Activated CD4-positive, alpha-beta memory T cell treated with anti-CD3 and anti-CD28 coated beads, Interleukin-2, amount 10 ng/mL, durations not matched to agents 7 days and 5 days (primary cell): ENCODE measurements at regions not wholly inside any gene's neighbourhood (a gene's known extent, or its start where the extent isn't known, plus 50 kb on each side); places are given as distances from the start of the nearest gene placed in this dataset.

Experiments
- CTCF ChIA-PET: fragments of 350-600 bp; sonication (Branson Sonifier 250); formaldehyde crosslinking; loops from one replicate; lab custom pipeline; 2021; ENCODE audit warnings: antibody characterized with exemption, inconsistent platforms; lab: Charles Lee
- POLR2A ChIA-PET: fragments of 350-600 bp; sonication (Branson Sonifier 250); formaldehyde crosslinking; loops from one replicate; lab custom pipeline; 2021; ENCODE audit warnings: antibody characterized with exemption; lab: Charles Lee
- DNase-seq: peaks from one replicate; pipeline ENCODE4 v3.0.0-alpha.2; 2020
- H3K27ac Mint-ChIP-seq: one replicate; pipeline ENCODE4 v1.8.0; 2021; ENCODE audit warnings: mild to moderate bottlenecking, mixed read lengths
- H3K27me3 Mint-ChIP-seq: one replicate; pipeline ENCODE4 v1.8.0; 2021; ENCODE audit warnings: mixed read lengths
- H3K36me3 Mint-ChIP-seq: one replicate; pipeline ENCODE4 v1.8.0; 2021; ENCODE audit warnings: low read depth, mixed read lengths
- H3K4me1 Mint-ChIP-seq: one replicate; pipeline ENCODE4 v1.8.0; 2021; ENCODE audit warnings: mixed read lengths
- H3K4me3 Mint-ChIP-seq: one replicate; pipeline ENCODE4 v1.8.0; 2021; ENCODE audit warnings: mild to moderate bottlenecking, mixed read lengths
- H3K9me3 Mint-ChIP-seq: one replicate; pipeline ENCODE4 v1.8.0; 2021; ENCODE audit warnings: mixed read lengths

- Mint-ChIP-seq H3K4me1 (no peaks in the 10 kb centered on the region), H3K9me3 (no peaks in the 10 kb centered on the region), H3K36me3 (no peaks in the 10 kb centered on the region), H3K4me3 (no peak overlapping the region), H3K27me3 (no peaks in the 10 kb centered on the region), H3K27ac (no peak overlapping the region)
- DNase-seq, result no peak
- CTCF ChIA-PET, result no interaction called here
- POLR2A ChIA-PET, result no interaction called here
These were observed 76.0 kb downstream of the ATPSCKMT start for GRCh38 chr5:10173716-10174115.

DNA sequence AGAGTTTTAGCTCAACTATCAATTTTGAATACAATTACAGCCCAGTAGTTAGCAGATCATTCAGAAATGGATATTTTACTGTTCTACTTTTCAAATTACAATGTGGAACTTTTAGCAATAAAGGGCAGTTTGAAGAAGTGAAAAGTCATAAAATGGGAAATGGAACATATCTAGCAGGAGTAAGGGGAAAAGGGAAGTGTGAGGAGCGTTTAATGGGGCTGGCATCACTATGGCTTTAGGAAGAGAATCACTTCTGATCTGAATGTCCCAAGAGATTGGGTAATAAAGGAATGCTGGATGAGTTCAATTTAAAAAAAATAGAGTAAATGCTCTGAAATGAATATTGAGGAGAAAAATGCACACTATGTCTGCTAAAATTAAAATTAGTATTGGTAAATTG, 77.4 kb downstream of the ATPSCKMT start:
- ChIA-PET CTCF (no interaction called here), POLR2A (no interaction called here)
- Mint-ChIP-seq H3K4me3 (no peak overlapping the region), H3K27me3 (no peaks in the 10 kb centered on the region), H3K9me3 (no peaks in the 10 kb centered on the region), H3K27ac (no peak overlapping the region), H3K36me3 (no peaks in the 10 kb centered on the region), H3K4me1 (no peaks in the 10 kb centered on the region)
- DNase-seq, result no peak

DNA sequence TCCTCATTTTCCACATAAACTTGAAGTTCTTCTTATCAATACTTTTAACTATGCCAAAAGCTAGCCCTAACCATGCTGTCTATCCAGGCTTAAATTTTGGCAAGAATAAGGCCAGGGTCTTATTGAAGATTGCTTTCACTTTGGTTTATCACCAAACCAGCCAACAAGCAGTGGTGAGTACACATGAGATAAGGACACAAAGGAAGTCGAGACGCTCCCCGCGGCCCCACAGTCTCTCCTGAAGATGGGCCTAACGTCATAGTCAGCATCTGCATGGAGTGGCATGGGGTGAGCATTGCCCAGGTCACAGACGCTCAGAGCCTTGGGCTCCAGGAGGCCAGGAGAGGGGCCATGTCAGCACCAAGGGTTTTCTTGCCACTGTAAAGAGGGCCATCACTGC, 80.3 kb downstream of the ATPSCKMT start:
- POLR2A ChIA-PET, result no interaction called here
- H3K27me3 Mint-ChIP-seq, result no peaks in the 10 kb centered on the region
- peaks cover 3% of the 10 kb centered on the region for H3K9me3 Mint-ChIP-seq
- no peak overlapping the region for H3K4me3 Mint-ChIP-seq
- CTCF ChIA-PET, result no interaction called here
- DNase-seq, result no peak
- H3K4me1 Mint-ChIP-seq, result no peaks in the 10 kb centered on the region
- H3K36me3 Mint-ChIP-seq, result no peaks in the 10 kb centered on the region
- H3K27ac Mint-ChIP-seq, result no peak overlapping the region

DNA sequence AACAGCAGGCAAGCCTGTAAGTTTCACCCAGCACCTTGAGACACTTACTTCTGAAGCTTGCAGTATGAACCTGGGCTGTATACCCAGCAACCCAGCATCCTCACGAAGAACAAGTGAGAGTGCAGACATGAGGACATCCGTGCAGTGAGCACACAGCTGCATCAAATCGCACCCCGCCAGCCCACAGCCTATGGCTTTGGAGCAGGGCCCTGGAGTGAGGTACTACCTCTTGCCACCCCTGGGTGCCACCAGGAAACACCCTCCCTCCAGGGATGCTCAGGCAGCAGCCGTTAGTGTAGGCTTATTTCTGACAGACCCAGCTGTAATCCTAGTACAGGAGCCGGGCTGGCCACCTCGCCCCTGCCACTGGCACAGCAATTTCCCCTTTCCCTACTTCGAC, 81.4 kb downstream of the ATPSCKMT start:
- no peak for DNase-seq
- no peaks in the 10 kb centered on the region for H3K27me3 Mint-ChIP-seq
- H3K36me3 Mint-ChIP-seq, result no peaks in the 10 kb centered on the region
- H3K4me3 Mint-ChIP-seq, result no peak overlapping the region
- H3K4me1 Mint-ChIP-seq, result no peaks in the 10 kb centered on the region
- no peak overlapping the region for H3K27ac Mint-ChIP-seq
- POLR2A ChIA-PET, result no interaction called here
- CTCF ChIA-PET, result no interaction called here
- H3K9me3 Mint-ChIP-seq, result peaks cover 3% of the 10 kb centered on the region

DNA sequence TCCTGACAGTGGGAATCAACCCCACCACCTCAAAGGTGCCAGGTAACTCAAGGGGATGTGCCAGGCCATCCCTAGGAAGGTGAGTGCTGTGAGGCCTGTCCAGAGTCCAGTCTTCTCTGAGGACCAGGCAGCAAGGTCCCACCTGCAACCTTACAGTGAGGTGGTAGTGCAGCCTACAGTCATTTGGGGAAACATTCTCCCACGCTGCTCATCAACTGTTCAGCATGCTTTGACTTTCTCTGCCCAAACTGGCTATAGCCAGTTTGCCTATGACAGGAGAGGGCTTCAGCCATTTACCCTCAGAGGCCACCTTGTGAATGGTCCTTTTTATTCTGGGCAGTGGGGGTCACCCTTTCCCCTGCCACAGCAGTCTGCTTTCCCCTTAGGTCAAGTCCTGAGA, 81.9 kb downstream of the ATPSCKMT start:
- Mint-ChIP-seq H3K4me3 (no peak overlapping the region), H3K4me1 (no peaks in the 10 kb centered on the region), H3K36me3 (no peaks in the 10 kb centered on the region), H3K27ac (no peak overlapping the region), H3K27me3 (no peaks in the 10 kb centered on the region), H3K9me3 (peaks cover 3% of the 10 kb centered on the region)
- ChIA-PET POLR2A (no interaction called here), CTCF (no interaction called here)
- no peak for DNase-seq

- POLR2A ChIA-PET, result no interaction called here
- CTCF ChIA-PET, result no interaction called here
- no peaks in the 10 kb centered on the region for H3K27me3 Mint-ChIP-seq
- no peak overlapping the region for H3K4me3 Mint-ChIP-seq
- H3K27ac Mint-ChIP-seq, result no peak overlapping the region
- DNase-seq, result no peak
- no peaks in the 10 kb centered on the region for H3K36me3 Mint-ChIP-seq
- no peaks in the 10 kb centered on the region for H3K4me1 Mint-ChIP-seq
- H3K9me3 Mint-ChIP-seq, result peaks cover 3% of the 10 kb centered on the region
These were observed 83.3 kb downstream of the ATPSCKMT start for GRCh38 chr5:10166392-10166791.

- CTCF ChIA-PET, result no interaction called here
- no peak for DNase-seq
- H3K27me3 Mint-ChIP-seq, result no peaks in the 10 kb centered on the region
These were observed 87.2 kb downstream of the ATPSCKMT start for GRCh38 chr5:10162468-10162867.

DNA sequence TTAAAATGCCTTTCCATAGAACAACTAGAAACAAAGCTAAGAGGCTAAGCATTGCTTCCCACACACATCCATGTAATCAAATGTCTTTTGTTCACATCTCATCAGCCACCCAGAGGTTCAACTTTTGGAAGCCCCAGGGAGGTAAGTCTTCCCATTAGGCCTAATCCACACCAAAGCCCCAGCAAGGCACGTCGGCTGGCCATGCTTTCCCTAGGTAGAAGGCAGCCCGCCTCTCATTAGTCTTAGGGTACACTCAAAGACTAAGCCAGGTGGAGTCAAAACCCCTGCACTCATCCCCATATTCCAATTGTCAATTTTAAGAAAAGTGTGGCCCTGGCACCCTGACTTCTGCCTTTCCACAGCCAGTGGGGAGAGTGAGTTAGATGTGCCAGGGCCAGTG, 87.9 kb downstream of the ATPSCKMT start:
- Mint-ChIP-seq H3K4me1 (no peaks in the 10 kb centered on the region), H3K36me3 (no peaks in the 10 kb centered on the region), H3K9me3 (peaks cover 3% of the 10 kb centered on the region), H3K27me3 (no peaks in the 10 kb centered on the region), H3K4me3 (no peak overlapping the region), H3K27ac (no peak overlapping the region)
- no peak for DNase-seq
- ChIA-PET POLR2A (no interaction called here), CTCF (no interaction called here)

More at GRCh38 chr5:10162468-10162867, 87.2 kb downstream of the ATPSCKMT start:
- POLR2A ChIA-PET, result no interaction called here
- Mint-ChIP-seq H3K36me3 (no peaks in the 10 kb centered on the region), H3K27ac (no peak overlapping the region), H3K9me3 (peaks cover 3% of the 10 kb centered on the region), H3K4me1 (no peaks in the 10 kb centered on the region), H3K4me3 (no peak overlapping the region)

- no peaks in the 10 kb centered on the region for H3K4me1 Mint-ChIP-seq
- ChIA-PET POLR2A (no interaction called here), CTCF (no interaction called here)
- no peaks in the 10 kb centered on the region for H3K36me3 Mint-ChIP-seq
- no peak overlapping the region for H3K27ac Mint-ChIP-seq
- no peaks in the 10 kb centered on the region for H3K27me3 Mint-ChIP-seq
- H3K4me3 Mint-ChIP-seq, result no peak overlapping the region
- no peaks in the 10 kb centered on the region for H3K9me3 Mint-ChIP-seq
- no peak for DNase-seq
These were observed 89.4 kb downstream of the ATPSCKMT start for GRCh38 chr5:10160241-10160640.

- Mint-ChIP-seq H3K4me3 (no peak overlapping the region), H3K36me3 (no peaks in the 10 kb centered on the region), H3K27me3 (no peaks in the 10 kb centered on the region), H3K27ac (no peak overlapping the region), H3K4me1 (no peaks in the 10 kb centered on the region), H3K9me3 (no peaks in the 10 kb centered on the region)
- DNase-seq, result no peak
- ChIA-PET CTCF (no interaction called here), POLR2A (no interaction called here)
These were observed 90.8 kb downstream of the ATPSCKMT start for GRCh38 chr5:10158886-10159285.

GRCh38 chr5:10157085-10157669, 92.5 kb downstream of the ATPSCKMT start:
- no peak for DNase-seq
- no peaks in the 10 kb centered on the region for H3K36me3 Mint-ChIP-seq
- ChIA-PET POLR2A (no interaction called here), CTCF (no interaction called here)
- H3K9me3 Mint-ChIP-seq, result no peaks in the 10 kb centered on the region
- no peaks in the 10 kb centered on the region for H3K27me3 Mint-ChIP-seq
- no peaks in the 10 kb centered on the region for H3K4me1 Mint-ChIP-seq
- no peak overlapping the region for H3K4me3 Mint-ChIP-seq
- no peak overlapping the region for H3K27ac Mint-ChIP-seq

DNA sequence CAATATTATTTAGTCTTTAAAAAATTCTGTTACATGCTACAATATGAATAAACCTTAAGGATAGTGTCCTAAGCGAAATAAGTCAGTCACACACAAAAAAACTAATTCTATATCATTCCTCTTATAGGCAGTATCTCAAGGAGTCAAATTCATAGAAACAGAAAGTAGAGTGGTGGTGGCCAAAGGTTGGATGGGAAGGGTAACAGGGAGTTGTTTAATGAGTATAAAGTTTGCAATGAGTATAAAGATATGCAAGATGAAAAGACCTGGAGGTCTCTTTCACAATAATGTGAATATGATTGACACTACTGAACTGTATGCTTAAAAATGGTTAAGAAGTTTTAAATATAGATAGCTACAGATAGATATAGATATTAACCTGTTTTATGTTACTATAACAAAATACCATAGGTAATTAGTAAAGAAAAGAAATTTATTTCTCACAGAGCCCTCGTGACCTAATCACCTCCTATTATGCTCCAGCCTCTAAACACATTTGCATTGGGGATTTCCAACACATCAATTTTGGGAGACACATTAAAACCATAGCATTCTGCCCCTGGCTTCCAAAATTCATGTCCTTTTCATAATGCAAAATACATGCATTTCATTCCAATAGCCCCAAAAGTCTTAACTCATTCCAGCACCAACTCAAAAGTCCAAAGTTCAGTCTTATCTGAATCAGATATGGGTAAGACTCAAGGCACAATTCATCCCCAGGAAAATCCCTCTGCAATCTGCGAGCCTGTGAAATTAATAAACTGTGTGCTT, 93.6 kb downstream of the ATPSCKMT start:
- no peak for DNase-seq
- Mint-ChIP-seq H3K36me3 (no peaks in the 10 kb centered on the region), H3K4me1 (no peaks in the 10 kb centered on the region), H3K27ac (no peak overlapping the region), H3K27me3 (no peaks in the 10 kb centered on the region), H3K4me3 (no peak overlapping the region), H3K9me3 (no peaks in the 10 kb centered on the region)
- ChIA-PET POLR2A (no interaction called here), CTCF (no interaction called here)

- Mint-ChIP-seq H3K4me1 (no peaks in the 10 kb centered on the region), H3K27me3 (no peaks in the 10 kb centered on the region), H3K4me3 (no peak overlapping the region), H3K27ac (no peak overlapping the region), H3K9me3 (no peaks in the 10 kb centered on the region), H3K36me3 (no peaks in the 10 kb centered on the region)
- no peak for DNase-seq
- ChIA-PET POLR2A (no interaction called here), CTCF (no interaction called here)
These were observed 95.7 kb downstream of the ATPSCKMT start for GRCh38 chr5:10153808-10154537.
